ENCODE measurements at regions not wholly inside any gene's neighbourhood (a gene's known extent, or its start where the extent isn't known, plus 50 kb on each side); places are given as distances from the start of the nearest gene placed in this dataset.

DNA sequence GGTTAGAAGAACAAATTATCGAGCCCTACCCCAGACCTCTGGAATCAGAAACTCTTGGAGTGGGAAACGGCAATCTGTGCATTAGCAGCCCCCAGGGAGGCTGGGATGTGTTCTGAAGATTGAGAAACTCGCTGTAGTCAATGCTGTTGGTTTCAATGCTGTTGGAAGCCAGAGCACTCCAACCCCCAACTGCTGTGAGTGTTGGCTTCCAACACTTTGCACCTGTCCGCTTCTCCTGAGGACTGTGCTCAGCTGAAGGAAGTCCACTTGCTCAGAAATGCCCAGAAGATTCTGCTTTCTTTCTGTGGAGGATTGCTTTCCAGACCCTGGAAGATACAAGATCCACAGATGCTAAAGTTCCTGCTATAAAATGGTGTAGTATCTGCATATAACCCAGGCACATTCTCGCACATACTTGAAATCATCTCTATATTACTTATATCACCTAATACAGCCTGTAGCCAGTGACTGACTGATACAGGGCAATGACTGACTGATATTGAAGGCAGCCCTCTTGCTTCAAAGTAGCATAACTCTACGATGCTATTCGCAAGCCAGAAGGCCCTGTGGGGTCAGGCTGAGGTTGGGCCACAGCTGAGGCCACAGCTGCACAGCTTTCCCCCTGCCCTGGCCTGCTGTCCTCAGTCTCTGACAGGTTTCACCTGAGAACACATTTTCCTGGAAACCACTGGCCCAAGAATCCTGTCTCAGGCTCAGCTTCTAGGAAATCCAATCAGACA lies 757.7 kb upstream of the ID2 start:
- TF ChIP-seq, protein P1, sequence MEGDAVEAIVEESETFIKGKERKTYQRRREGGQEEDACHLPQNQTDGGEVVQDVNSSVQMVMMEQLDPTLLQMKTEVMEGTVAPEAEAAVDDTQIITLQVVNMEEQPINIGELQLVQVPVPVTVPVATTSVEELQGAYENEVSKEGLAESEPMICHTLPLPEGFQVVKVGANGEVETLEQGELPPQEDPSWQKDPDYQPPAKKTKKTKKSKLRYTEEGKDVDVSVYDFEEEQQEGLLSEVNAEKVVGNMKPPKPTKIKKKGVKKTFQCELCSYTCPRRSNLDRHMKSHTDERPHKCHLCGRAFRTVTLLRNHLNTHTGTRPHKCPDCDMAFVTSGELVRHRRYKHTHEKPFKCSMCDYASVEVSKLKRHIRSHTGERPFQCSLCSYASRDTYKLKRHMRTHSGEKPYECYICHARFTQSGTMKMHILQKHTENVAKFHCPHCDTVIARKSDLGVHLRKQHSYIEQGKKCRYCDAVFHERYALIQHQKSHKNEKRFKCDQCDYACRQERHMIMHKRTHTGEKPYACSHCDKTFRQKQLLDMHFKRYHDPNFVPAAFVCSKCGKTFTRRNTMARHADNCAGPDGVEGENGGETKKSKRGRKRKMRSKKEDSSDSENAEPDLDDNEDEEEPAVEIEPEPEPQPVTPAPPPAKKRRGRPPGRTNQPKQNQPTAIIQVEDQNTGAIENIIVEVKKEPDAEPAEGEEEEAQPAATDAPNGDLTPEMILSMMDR (conservative IDR thresholded peaks at IDR 0.05; ENCODE audit: low read depth, low read length), result no peak
- no peak for TF ChIP-seq EZH2 (IDR thresholded peaks at IDR 0.05; ENCODE audit: borderline replicate concordance, low read depth, low read length, poor library complexity, severe bottlenecking)
